ENCODE measurements at regions not wholly inside any gene's neighbourhood (a gene's known extent, or its start where the extent isn't known, plus 50 kb on each side); places are given as distances from the start of the nearest gene placed in this dataset.
A peak's percentile ranks its signal among the peaks of the same experiment; 100 is the strongest.

- POLR2A ChIA-PET = interaction anchor here (0.5 to 1.3 kb wide), 5 partner anchors 14 to 277 kb away, joined by 3 to 6 read pairs (median 3); no protein-coding TSS in a partner anchor
- H3K4me3 ChIP-seq (ENCODE audit: low read depth, low read length) = no peak overlapping the region
- DNase-seq (ENCODE audit: low read depth, low spot score) = no peak
- CTCF ChIA-PET = interaction anchor here (0.7 to 7.9 kb wide), 4 partner anchors 13 to 574 kb away, joined by 3 to 94 read pairs (median 4); no protein-coding TSS in a partner anchor
- TF ChIP-seq CTCF (IDR thresholded peaks at IDR 0.05; ENCODE audit: insufficient read depth, low read length, missing control alignments) = no peak
Measured at GRCh38 chr11:122229078-122229477, 113.1 kb upstream of the BLID start.

GRCh38 chr11:122226810-122227379, 110.9 kb upstream of the BLID start:
- DNase-seq (ENCODE audit: low read depth, low spot score) = peak; percentile 77
- ChIA-PET CTCF (interaction anchor here (1.5 to 7.9 kb wide), 3 partner anchors 11 to 572 kb away, joined by 5 to 94 read pairs (median 11); no protein-coding TSS in a partner anchor), POLR2A (interaction anchor here (0.6 to 1.8 kb wide), 6 partner anchors 12 to 126 kb away, joined by 3 to 12 read pairs (median 4); no protein-coding TSS in a partner anchor)
- H3K4me3 ChIP-seq (ENCODE audit: low read depth, low read length) = no peak overlapping the region
- TF ChIP-seq CTCF (IDR thresholded peaks at IDR 0.05; ENCODE audit: insufficient read depth, low read length, missing control alignments) = no peak

- no peak for DNase-seq (ENCODE audit: low read depth, low spot score)
- no peak for TF ChIP-seq CTCF (IDR thresholded peaks at IDR 0.05; ENCODE audit: insufficient read depth, low read length, missing control alignments)
- ChIA-PET POLR2A (interaction anchor here (0.6 to 1.3 kb wide), 4 partner anchors 9 to 128 kb away, joined by 3 to 5 read pairs (median 3); no protein-coding TSS in a partner anchor), CTCF (interaction anchor here (0.8 to 7.9 kb wide), 5 partner anchors 9 to 633 kb away, joined by 3 to 94 read pairs (median 4); no protein-coding TSS in a partner anchor)
- H3K4me3 ChIP-seq (ENCODE audit: low read depth, low read length) = no peak overlapping the region
Measured at GRCh38 chr11:122224867-122225266, 108.9 kb upstream of the BLID start.

GRCh38 chr11:122220321-122220720, 104.3 kb upstream of the BLID start:
- CTCF ChIA-PET = no interaction called here

GRCh38 chr11:122219791-122220190, 103.8 kb upstream of the BLID start:
- POLR2A ChIA-PET = no interaction called here
- no peak for DNase-seq (ENCODE audit: low read depth, low spot score)
- no peak for TF ChIP-seq CTCF (IDR thresholded peaks at IDR 0.05; ENCODE audit: insufficient read depth, low read length, missing control alignments)
- H3K4me3 ChIP-seq (ENCODE audit: low read depth, low read length) = no peak overlapping the region
- CTCF ChIA-PET = interaction anchor here (1.5 to 3.0 kb wide), 2 partner anchors 16 to 286 kb away, joined by 5 to 18 read pairs; no protein-coding TSS in a partner anchor

More at GRCh38 chr11:122220321-122220720, 104.3 kb upstream of the BLID start:
- no peak for DNase-seq (ENCODE audit: low read depth, low spot score)
- POLR2A ChIA-PET = no interaction called here
- H3K4me3 ChIP-seq (ENCODE audit: low read depth, low read length) = no peak overlapping the region
- TF ChIP-seq CTCF (IDR thresholded peaks at IDR 0.05; ENCODE audit: insufficient read depth, low read length, missing control alignments) = no peak

- ChIA-PET CTCF (interaction anchor here (0.6 to 7.0 kb wide), 35 partner anchors 11 to 877 kb away, joined by 3 to 94 read pairs (median 4); no protein-coding TSS in a partner anchor), POLR2A (interaction anchor here (0.5 to 2.0 kb wide), 22 partner anchors 9 to 619 kb away, joined by 3 to 19 read pairs (median 4); no protein-coding TSS in a partner anchor)
- TF ChIP-seq CTCF (IDR thresholded peaks at IDR 0.05; ENCODE audit: insufficient read depth, low read length, missing control alignments) = peak; percentile 92
- peak; percentile 96 for DNase-seq (ENCODE audit: low read depth, low spot score)
- no peak overlapping the region for H3K4me3 ChIP-seq (ENCODE audit: low read depth, low read length)
Measured at GRCh38 chr11:122215244-122215992, 99.4 kb upstream of the BLID start.

Measured in AG04449 (cell line).